CD1c-positive myeloid dendritic cell (primary cell): ENCODE measurements at regions not wholly inside any gene's neighbourhood (a gene's known extent, or its start where the extent isn't known, plus 50 kb on each side); places are given as distances from the start of the nearest gene placed in this dataset.

Experiments used
- DNase-seq: peaks from one replicate; pipeline ENCODE4 v3.0.0-alpha.2; 2016; ENCODE audit errors: extremely low spot score

DNA sequence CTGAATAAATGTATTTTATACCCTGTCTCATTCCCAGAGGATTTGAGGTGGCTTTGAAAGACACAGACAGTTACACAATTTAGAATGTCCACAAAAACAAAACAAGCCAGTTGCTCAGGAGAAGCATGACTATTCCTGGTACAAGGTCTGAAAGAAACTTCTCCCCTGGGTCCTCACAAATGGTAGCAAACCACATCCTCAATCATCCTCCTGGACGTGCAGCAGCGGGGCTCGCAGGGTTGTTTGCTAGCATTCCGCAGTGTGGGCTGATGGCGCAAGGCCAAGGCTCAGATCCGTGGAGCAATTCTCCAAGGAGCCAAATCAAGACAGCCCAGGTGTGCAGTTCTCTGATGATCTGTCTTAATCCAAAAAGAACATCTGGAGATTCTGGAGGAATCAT, 210.3 kb downstream of the ACTL7B start:
- DNase-seq = no peak

DNA sequence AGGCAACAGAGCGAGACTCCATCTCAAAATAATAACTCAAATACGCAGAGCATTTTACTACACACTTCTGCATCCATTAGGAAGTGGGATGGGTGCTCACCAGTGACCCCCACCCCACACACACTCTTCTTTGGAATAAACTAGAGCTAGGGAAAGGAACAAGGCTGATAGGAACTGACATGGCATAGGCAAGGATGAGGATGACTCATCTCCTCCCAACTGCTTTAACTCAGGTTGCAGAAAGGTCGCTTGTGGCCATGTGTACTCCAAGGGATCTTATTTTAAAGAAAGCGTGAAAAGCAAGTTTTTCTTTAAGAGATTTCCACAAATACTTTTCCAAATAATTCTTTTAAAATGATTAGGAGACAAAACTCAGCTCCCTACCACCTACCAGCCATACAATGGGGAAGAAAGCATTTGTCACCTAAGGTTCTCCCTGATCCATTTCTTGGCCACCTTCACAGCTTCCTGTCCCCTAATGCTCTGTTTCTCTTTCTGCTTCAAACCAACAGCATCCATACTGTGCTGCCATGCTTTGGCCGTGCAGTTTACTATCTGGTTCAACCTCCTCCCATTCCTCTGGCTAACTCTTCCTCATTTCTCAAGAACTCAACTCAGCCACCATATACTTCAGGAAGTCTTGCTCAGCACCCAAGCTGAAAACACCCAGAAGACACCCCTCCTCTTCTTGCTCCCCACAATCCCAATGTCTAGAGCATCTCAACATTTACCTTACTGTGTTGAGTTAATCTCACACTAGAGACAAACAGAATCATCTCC, 211.9 kb downstream of the ACTL7B start:
- DNase-seq = peak; percentile 7

DNA sequence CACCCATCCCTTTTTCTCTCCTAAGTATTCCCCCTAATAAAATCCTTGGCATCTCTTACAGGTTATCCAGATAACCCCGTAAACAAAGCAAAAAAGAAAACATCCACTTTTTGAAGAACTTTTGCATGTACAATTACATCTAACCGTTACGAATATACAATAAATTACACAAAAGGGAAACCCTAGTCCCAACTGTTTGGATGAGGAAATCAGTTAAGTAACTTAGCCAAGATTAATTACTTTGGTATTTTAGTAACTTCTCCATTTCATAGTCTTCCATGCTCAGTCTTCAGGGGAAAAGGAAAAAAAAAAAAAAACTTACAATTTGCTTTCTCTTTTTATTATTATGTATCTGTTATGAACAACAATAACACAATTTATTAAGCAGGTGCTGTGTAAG, 212.9 kb downstream of the ACTL7B start:
- peak; percentile 11 for DNase-seq

DNA sequence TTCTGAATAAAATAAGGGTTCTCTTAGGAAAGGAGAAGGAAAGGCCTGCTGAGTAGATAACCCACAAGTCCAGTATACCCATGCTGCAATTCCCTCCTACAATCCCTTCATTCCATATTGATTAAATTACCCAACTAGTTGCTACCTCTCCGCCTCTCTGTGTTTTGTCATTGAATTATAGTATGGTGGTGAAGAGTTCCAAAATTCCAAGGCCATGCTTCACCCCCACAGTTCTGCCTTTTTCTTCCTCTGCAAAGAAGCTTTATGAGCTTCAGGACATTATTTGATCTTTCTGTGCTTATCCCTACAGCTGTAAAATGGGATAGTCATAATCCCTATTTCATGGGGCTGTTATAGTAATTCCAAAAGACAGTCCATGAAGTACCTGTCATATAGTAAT, 215.6 kb downstream of the ACTL7B start:
- no peak for DNase-seq

DNA sequence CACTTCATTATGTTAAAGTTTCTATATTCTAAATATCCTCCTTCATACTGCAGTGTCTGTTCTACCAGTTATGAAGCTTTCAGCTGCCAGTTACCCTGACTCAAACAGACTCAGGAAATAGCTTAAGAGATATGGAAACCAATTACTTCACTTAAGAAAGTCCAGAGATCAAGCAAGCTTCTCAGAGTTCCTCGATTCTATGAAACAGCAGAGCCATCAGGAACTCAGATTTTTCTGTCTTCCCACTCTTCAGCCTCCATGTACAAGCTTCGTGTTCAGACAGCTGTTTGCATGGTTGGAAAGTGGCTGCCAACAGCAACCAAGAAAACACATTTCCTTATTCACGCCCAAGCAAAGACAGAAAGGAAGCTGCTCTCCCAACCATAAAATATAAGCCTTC, 216.1 kb downstream of the ACTL7B start:
- DNase-seq = peak; percentile 67

DNA sequence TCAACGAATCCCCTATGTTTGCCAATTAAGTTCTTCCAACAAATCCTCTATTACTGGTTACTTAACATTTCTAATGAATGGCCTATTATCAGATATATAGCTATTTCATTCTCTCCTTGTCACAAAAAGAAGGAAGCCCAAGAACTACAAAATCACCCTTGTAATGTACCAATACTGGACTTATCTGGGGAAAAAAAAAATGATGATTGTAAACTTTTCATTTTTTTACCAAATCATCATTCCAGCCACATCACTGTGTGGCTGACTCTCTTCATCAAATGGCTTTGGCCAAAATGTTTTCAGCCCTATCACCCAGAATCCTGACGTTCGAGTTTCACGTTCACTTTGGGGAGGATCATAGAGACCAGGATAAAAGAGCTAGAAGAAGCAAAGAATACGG, 216.7 kb downstream of the ACTL7B start:
- DNase-seq = no peak

DNA sequence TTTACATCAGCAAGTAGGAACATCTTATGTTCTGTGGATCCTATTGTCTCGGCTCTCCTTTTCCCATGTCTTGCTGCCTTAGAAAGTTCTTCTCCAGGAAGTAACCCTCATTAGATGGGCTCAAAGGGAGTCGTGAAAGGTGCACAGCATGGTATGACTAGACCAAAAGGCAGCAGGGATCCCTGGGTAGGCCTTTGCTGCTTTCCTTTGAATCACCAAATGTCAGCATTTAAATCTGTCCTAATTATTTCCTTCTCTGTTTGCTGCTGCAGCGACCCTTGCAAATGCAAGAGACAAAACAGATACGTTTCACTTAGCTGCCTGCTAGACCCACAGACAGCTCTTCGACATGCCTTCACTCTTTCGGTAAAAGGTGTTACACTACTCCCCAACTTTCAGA, 218.4 kb downstream of the ACTL7B start:
- DNase-seq = no peak

DNA sequence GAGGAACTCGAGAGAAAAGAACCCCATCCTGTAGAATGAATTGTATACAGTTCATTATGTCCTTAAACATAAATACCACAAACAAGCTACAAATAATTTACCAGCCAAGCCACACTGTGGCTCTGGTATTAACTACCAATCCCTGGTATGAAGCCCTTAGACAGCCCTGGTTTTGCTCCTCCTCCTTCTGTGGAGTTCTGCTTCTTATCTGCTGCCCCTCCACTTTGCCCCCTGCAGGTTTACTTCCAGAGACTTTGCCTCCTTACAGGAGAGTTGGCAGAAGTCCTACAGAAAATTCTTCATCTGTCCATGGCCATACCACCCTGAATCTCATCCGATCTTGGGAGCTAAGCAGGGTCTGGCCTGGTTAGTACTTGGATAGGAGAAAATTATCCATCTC, 219.8 kb downstream of the ACTL7B start:
- DNase-seq = peak; percentile 10

DNA sequence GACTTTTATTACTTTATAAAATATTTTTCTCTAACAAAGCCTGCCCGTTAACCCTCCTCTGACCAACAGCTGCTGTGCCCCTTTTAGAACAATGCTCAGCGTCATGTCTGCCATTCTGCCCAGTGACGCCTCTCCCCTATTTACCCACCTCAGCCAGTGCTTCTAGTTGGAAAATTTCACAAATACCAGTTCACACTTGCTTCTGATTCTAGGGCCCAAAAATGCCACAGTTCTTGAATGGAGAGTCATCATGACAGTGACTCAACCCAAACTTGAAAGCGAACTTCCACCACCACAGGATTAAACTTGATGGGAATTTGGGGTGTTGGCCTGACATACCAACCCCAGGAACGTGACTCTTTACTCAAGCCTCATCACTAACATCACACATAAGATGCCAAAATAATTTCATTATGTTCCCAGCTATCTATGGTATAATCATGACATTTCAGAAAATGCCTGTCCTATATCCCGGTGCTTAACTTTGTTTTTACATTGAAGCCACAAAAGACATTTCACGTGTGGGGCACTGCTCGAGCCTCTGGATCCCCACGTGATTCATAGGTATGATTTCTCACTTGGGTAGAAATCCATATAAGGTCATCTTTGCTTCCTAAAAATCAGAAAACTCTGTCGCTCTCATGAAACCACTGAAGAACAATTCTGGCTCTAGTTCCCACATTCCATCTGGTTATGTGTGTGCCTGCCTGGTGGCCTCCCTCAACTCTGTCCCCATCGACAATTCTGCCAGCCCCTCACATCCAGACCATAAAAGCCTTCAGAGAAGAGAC, 220.9 kb downstream of the ACTL7B start:
- no peak for DNase-seq

DNA sequence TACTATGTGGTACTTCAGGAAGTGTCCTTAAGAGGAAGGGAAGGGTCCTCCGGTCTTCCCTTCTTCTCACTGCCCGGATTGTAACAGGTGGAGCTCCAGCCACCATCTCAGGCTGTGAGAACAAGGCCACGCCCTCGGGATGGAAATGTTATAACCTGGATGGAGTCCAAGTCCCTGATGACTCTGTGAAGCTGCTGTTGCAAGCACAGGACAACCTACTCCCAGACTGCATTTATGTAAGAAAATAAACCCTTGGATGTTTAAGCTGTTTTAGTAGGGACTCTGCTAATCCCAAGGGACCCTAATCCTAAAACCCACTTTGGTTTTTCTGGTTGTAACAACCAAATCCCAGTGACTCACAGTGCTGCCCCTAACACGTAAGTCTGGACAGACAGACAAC, 221.6 kb downstream of the ACTL7B start:
- no peak for DNase-seq

DNA sequence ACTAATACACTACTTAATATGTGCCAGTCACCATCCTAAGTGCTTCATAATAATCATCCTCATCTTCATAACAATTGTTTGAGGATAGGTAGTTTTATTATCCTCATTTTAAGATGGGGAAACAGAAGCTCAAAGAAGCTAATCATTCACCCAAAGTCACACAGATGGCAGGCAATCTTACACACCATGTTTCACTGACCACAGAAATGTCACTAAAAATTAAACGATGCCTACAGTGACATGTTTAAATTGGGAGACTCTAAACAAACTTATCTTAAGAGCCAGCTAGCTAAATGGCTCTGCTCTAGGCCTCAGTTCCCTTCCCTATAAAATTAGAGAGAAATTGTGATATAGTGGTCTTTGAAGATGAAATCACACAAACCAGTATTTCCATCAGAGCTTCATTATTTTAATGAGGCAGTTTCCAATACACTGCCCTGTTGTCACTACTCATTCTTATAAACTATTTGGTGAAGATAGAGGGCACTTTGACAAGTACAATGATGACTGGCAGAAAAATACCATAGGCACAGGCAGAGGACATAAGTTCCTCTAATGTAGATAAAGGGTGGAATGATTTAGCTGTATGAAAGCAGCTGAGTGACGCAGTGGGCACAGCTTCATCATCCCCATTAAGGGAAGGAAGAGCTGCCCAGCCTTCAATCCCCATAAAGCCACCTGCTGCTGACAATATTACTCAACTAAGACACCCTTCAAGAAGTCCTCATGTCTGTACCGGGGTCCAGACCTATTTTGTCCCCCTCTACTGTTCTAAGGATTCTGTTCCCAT, 224.1 kb downstream of the ACTL7B start:
- peak; percentile 8 for DNase-seq

DNA sequence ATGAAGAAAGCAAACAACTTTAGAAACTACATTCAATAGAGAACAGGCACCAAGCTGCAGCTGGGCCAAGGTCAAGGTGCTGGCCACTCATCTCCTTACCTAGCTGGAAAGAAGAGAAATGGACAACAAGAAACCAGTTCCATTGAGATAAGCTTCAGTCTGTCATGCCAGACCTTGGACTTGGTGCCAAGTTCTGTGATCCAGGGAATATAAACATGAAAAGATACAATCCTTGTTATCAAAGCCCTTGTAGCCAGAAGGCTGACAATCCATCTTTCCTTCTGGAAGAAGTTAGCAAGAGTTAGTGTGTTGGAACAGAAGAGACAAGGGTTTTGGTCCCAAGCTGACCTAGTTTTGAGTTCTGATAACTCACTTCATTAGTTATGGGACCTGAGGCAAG, 227.5 kb downstream of the ACTL7B start:
- no peak for DNase-seq

DNA sequence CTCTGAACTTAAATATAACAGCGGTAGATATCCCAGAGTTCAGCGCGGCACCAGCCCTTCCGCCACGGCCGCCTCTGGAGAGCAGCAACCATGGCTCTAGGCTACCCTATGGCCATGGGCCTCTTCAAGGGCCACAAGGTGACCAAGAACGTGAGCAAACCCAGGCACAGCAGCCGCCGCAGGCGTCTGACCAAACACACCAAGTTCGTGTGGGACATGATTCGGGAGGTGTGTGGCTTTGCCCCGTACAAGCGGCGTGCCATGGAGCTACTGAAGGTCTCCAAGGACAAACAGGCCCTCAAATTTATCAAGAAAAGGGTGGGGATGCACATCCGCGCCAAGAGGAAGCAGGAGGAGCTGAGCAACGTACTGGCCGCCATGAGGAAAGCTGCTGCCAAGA, 229.0 kb downstream of the ACTL7B start:
- no peak for DNase-seq

DNA sequence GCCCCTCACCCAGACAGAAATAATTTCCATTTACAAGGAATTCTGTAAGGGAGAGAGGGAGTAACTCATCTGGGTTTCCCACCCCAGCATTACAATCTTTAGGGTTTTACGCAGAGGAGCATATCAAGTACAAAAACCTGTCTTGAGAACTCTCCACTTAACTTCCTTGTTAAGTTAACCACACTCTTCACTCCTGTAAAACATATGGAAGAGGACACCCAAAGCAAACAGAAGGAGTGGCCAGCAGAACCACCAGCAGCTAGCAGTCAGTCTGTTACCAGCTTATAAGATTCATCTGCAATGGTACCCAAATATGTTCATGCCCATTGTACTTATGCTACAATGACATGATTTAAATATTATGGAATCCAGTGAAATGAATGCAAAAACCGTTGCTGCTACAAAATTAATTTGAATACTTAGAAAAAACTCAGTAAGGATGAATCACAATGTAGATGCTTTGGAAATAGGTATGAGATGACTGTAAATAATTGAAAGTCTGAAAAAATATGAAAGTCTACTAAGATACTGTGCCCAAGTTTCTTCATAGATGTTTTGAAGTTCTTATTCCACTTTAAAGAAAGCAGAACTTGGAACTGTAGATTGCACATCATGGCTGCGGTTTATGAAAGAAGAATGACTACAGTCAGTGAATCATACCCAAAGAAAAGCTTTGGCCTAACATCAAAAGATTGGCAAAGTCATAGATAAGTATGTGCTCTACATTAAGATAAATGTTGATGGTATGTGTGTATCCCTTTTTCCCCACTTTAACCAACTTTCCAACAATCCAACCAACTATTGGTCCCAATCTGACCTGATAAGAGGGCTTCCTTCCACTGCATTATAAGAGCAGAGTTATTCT, 233.6 kb downstream of the ACTL7B start:
- peak; percentile 86 for DNase-seq

DNA sequence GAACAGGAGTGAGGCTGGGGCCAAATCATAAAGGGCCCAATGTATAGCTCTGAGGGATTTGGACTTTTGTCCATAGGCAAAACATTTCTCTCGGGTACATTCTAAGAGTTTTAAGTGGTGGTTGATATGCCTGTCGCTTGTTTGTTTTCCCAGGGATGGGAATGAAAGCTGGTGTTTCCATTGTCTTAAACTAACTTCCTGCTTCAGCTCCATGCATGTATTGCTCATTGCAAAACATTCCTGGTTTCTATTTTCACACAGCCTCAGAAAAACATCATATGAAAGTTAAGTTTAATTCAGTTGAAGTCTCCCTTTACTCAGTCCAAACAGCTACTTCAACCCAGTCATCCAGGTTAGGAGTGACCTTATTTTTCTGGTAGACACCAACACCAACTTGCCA, 235.0 kb downstream of the ACTL7B start:
- no peak for DNase-seq

DNA sequence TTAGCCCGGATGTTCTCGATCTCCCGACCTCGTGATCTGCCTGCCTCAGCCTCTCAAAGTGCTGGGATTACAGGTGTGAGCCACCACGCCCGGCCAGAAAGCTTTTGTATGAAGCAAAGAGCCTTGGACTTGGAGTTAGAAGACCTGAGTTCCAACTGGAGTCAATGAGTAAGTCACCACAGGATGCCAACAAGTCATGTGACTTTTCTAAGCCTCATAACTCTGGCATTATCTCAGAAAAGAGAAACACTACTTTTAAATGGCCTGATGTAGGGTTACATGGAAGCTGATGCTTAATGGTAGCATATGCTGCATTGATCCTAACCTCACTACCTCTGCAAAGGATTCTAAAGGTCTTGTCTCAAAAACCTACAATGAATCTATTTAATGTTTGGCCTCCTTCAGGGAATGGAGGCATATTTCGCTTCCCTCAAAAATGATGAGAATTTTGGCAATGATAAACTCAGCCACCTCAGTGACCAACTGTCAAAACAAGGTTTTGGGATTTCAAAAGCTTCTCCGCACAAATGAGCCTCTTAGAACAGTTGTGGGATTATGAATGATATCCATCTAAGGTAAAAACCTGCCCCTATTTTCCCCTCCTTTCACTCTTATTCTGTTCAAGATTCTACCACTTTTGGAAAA, 236.8 kb downstream of the ACTL7B start:
- DNase-seq = no peak

DNA sequence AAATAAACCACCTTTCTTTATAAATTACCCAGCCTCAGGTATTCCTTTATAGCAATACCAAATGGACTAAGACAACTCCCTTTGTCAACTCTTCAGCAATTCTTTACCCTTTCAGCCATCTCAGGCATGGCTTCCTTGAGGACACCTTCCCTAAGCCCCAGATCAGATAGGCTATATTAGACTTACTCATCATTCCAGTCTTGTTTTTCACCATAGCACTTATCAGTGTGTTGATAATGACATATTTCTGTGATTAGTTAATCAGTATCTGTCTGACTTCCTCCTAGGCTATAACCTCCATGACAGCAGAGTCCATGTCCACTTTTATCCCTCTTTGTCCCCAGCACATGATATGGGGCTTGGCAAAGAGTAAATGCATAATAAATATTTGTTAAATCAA, 238.1 kb downstream of the ACTL7B start:
- DNase-seq = no peak

DNA sequence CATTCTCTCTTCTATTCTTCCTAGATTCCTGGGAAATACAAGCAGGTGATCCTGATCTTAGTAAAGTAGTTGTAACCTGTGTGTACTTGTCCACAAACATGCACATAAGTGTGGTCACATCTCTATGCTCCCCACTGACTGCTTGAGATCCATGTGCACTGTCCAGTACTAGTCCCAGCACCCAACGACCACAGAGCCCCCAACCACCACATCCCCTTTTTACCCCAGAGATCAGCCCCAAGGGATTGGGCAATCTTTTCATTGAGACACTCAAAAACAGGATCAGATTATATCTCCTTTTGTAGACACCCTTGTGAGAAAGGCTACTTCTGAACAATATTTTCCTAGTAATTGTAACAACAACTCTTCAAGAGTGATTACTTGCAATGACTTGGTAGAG, 240.6 kb downstream of the ACTL7B start:
- peak; percentile 17 for DNase-seq

DNA sequence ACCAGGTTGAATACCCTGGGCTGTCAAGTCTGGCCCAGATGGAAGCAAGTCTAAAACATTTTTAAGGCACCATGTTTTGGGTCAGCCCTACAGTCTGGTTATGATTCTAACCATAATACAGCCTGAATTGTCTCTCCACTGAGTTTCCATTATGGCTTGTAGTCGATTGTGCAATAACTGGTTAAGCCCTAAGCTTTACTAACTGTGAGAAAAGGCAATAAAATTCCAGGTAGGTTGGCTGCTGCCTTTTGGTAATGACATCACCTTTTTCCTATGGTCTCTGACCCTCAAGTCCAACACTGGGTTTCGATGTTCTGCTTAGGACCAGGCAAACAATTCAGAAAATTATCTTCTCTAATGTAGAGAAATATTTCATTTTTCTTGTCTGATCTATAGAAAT, 243.3 kb downstream of the ACTL7B start:
- DNase-seq = no peak

DNA sequence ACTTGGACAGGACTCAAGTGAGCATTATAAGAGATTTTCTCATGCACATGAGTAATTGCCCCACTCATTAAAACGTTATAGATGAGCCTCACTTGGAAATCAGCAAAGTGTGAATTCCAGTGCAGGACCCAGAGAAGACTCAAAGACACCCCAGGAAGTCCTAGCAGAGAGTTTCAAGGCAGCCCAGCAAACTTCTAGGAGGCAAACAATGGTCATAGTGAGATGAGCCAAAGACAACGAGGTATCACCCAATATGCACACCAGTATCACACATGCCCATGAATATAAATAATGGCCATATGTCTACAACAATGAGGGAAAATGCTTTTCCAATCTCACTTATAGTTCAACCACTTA, 245.9 kb downstream of the ACTL7B start:
- DNase-seq = no peak

DNA sequence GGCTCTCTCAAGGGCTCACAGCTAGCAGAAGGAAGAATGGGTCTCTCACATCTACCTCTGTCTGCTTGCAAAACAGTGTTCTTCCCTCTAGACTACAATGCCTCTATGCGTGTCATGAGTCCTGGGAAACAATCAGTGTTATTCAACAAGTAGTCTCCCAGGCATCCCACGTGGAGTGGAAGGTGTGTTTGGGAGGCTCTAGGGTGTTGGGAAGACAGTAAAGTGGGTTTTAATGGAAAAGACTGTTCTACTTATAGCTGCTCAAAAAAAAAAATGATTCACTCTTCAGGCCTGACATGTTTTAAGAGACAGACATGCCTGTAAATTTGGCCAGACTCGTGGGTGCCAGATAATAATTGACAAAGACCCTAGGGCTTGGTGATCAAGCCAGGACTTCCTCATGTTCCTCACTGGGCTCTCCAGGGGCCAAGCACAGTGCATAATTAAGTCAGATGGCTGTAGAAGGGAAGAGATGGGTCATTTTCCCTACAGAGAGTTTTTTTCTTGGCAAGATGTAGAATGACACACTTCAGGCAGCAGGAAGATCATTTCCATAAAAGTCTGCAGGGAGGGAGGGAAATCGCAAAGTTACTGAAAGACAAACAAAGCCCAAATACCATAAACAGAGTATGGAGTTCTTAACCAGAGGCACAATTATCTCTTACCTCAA, 246.4 kb downstream of the ACTL7B start:
- no peak for DNase-seq
